VCaP (cell line): ENCODE measurements at regions not wholly inside any gene's neighbourhood (a gene's known extent, or its start where the extent isn't known, plus 50 kb on each side); places are given as distances from the start of the nearest gene placed in this dataset.

Experiments
- H3K27ac ChIP-seq: fragments of 450-650 bp; 2 replicates; pipeline ENCODE4 v1.5.1; 2017
- CTCF ChIP-seq: fragments of 450-650 bp; conservative IDR thresholded peaks from 2 replicates; pipeline ENCODE4 v1.5.1; 2017; ENCODE audit warnings: mild to moderate bottlenecking, moderate library complexity

GRCh38 chr9:86644675-86645034, 290.4 kb upstream of the TUT7 start:
- no peak for TF ChIP-seq CTCF

GRCh38 chr9:86643946-86644674, 289.9 kb upstream of the TUT7 start:
- H3K27ac ChIP-seq, result no peak overlapping the region

More at GRCh38 chr9:86644675-86645034, 290.4 kb upstream of the TUT7 start:
- H3K27ac ChIP-seq, result no peak overlapping the region

GRCh38 chr9:86642721-86643120, 288.5 kb upstream of the TUT7 start:
- TF ChIP-seq CTCF, result no peak
- H3K27ac ChIP-seq, result no peak overlapping the region

More at GRCh38 chr9:86643946-86644674, 289.9 kb upstream of the TUT7 start:
- TF ChIP-seq CTCF, result no peak

GRCh38 chr9:86641970-86642369, 287.8 kb upstream of the TUT7 start:
- TF ChIP-seq CTCF, result no peak
- H3K27ac ChIP-seq, result no peak overlapping the region

- H3K27ac ChIP-seq, result peak overlapping the region; percentile 39
Measured at GRCh38 chr9:86639899-86640379, 285.7 kb upstream of the TUT7 start.

GRCh38 chr9:86639287-86639686, 285.1 kb upstream of the TUT7 start:
- TF ChIP-seq CTCF, result no peak
- H3K27ac ChIP-seq, result peak overlapping the region; percentile 39

More at GRCh38 chr9:86639899-86640379, 285.7 kb upstream of the TUT7 start:
- peak; percentile 54; the same call in 1 of the 2 replicates for TF ChIP-seq CTCF

- H3K27ac ChIP-seq, result no peak overlapping the region
- no peak for TF ChIP-seq CTCF
Measured at GRCh38 chr9:86638109-86638508, 283.9 kb upstream of the TUT7 start.
